ENCODE measurements at regions not wholly inside any gene's neighbourhood (a gene's known extent, or its start where the extent isn't known, plus 50 kb on each side); places are given as distances from the start of the nearest gene placed in this dataset.

GRCh38 chr16:85433477-85433876 lies 179.6 kb upstream of the GSE1 start:
- no peak for DNase-seq
- no peak overlapping the region for H2AK5ac ChIP-seq (ENCODE audit: low read length)
- no peak overlapping the region for H4K5ac ChIP-seq (ENCODE audit: low read length)
- no peak overlapping the region for H3K9ac ChIP-seq (ENCODE audit: low read length)
- H2BK15ac ChIP-seq (replicated peaks; ENCODE audit: low read depth), result no peak overlapping the region
- no peaks in the 10 kb centered on the region for H3K27me3 ChIP-seq (ENCODE audit: insufficient read depth, low read length, poor library complexity)
- peaks cover 8% of the 10 kb centered on the region for H3K4me1 ChIP-seq (ENCODE audit: control insufficient read depth, low read depth, low read length)
- no peak overlapping the region for H4K8ac ChIP-seq (ENCODE audit: low read depth, low read length)
- H3K79me1 ChIP-seq (ENCODE audit: low read length), result no peaks in the 10 kb centered on the region
- no peak overlapping the region for H2BK5ac ChIP-seq (ENCODE audit: low read length)
- H3K4me2 ChIP-seq (ENCODE audit: low read length), result no peak overlapping the region
- no peak overlapping the region for H2BK120ac ChIP-seq (ENCODE audit: low read depth, low read length)
- no peak overlapping the region for H3K4ac ChIP-seq (ENCODE audit: low read depth, low read length)
- H3K4me3 ChIP-seq (ENCODE audit: low read length), result no peak overlapping the region
- H3K27ac ChIP-seq (ENCODE audit: low read depth, low read length), result no peak overlapping the region
- no peak overlapping the region for H3K56ac ChIP-seq (ENCODE audit: low read length)
- H3K23ac ChIP-seq (ENCODE audit: low read length), result no peak overlapping the region
- H3K79me2 ChIP-seq (ENCODE audit: control insufficient read depth, insufficient read depth, low read length), result no peaks in the 10 kb centered on the region
- H3K36me3 ChIP-seq (ENCODE audit: control insufficient read depth, insufficient read depth, low read length), result no peaks in the 10 kb centered on the region
- no CpG with 5 or more reads among the region's 1 CpG for WGBS (ENCODE audit: extremely low coverage, insufficient coverage, low lambda C conversion rate)
- H3K18ac ChIP-seq (ENCODE audit: low read length), result no peak overlapping the region

- H3K18ac ChIP-seq (ENCODE audit: low read length), result no peak overlapping the region
- H3K27me3 ChIP-seq (ENCODE audit: insufficient read depth, low read length, poor library complexity), result no peaks in the 10 kb centered on the region
- H2BK120ac ChIP-seq (ENCODE audit: low read depth, low read length), result no peak overlapping the region
- peaks cover 1% of the 10 kb centered on the region for H3K36me3 ChIP-seq (ENCODE audit: control insufficient read depth, insufficient read depth, low read length)
- H3K56ac ChIP-seq (ENCODE audit: low read length), result no peak overlapping the region
- no peak overlapping the region for H3K4ac ChIP-seq (ENCODE audit: low read depth, low read length)
- no peak for DNase-seq
- no peak overlapping the region for H3K4me3 ChIP-seq (ENCODE audit: low read length)
- no peak overlapping the region for H2AK5ac ChIP-seq (ENCODE audit: low read length)
- H3K27ac ChIP-seq (ENCODE audit: low read depth, low read length), result no peak overlapping the region
- no peak overlapping the region for H2BK5ac ChIP-seq (ENCODE audit: low read length)
- H3K23ac ChIP-seq (ENCODE audit: low read length), result no peak overlapping the region
- H3K4me1 ChIP-seq (ENCODE audit: control insufficient read depth, low read depth, low read length), result peaks cover 8% of the 10 kb centered on the region
- H3K79me1 ChIP-seq (ENCODE audit: low read length), result no peaks in the 10 kb centered on the region
- WGBS (ENCODE audit: extremely low coverage, insufficient coverage, low lambda C conversion rate), result no CpG with 5 or more reads among the region's 8 CpGs
- no peak overlapping the region for H3K9ac ChIP-seq (ENCODE audit: low read length)
- no peak overlapping the region for H4K5ac ChIP-seq (ENCODE audit: low read length)
- H4K8ac ChIP-seq (ENCODE audit: low read depth, low read length), result no peak overlapping the region
- no peak overlapping the region for H2BK15ac ChIP-seq (replicated peaks; ENCODE audit: low read depth)
- no peak overlapping the region for H3K4me2 ChIP-seq (ENCODE audit: low read length)
- no peaks in the 10 kb centered on the region for H3K79me2 ChIP-seq (ENCODE audit: control insufficient read depth, insufficient read depth, low read length)
Observed at GRCh38 chr16:85435286-85435685, 177.8 kb upstream of the GSE1 start.

- WGBS (ENCODE audit: extremely low coverage, insufficient coverage, low lambda C conversion rate), result no CpG with 5 or more reads among the region's 7 CpGs
- Histone ChIP-seq H2AK5ac (ENCODE audit: low read length) (no peak overlapping the region), H3K27ac (ENCODE audit: low read depth, low read length) (no peak overlapping the region), H3K23ac (ENCODE audit: low read length) (no peak overlapping the region), H4K8ac (ENCODE audit: low read depth, low read length) (no peak overlapping the region), H2BK5ac (ENCODE audit: low read length) (no peak overlapping the region), H4K5ac (ENCODE audit: low read length) (no peak overlapping the region), H3K27me3 (ENCODE audit: insufficient read depth, low read length, poor library complexity) (no peaks in the 10 kb centered on the region), H3K4me3 (ENCODE audit: low read length) (no peak overlapping the region), H3K56ac (ENCODE audit: low read length) (no peak overlapping the region), H3K4me1 (ENCODE audit: control insufficient read depth, low read depth, low read length) (peaks cover 8% of the 10 kb centered on the region), H3K4me2 (ENCODE audit: low read length) (no peak overlapping the region), H3K36me3 (ENCODE audit: control insufficient read depth, insufficient read depth, low read length) (peaks cover 1% of the 10 kb centered on the region), H2BK120ac (ENCODE audit: low read depth, low read length) (no peak overlapping the region), H3K18ac (ENCODE audit: low read length) (no peak overlapping the region), H3K79me1 (ENCODE audit: low read length) (no peaks in the 10 kb centered on the region), H3K4ac (ENCODE audit: low read depth, low read length) (no peak overlapping the region), H2BK15ac (replicated peaks; ENCODE audit: low read depth) (no peak overlapping the region), H3K79me2 (ENCODE audit: control insufficient read depth, insufficient read depth, low read length) (no peaks in the 10 kb centered on the region), H3K9ac (ENCODE audit: low read length) (no peak overlapping the region)
- DNase-seq, result no peak
Observed at GRCh38 chr16:85435700-85436099, 177.4 kb upstream of the GSE1 start.

- WGBS (ENCODE audit: extremely low coverage, insufficient coverage, low lambda C conversion rate), result no CpG with 5 or more reads among the region's 9 CpGs
- Histone ChIP-seq H4K8ac (ENCODE audit: low read depth, low read length) (no peak overlapping the region), H3K4me3 (ENCODE audit: low read length) (no peak overlapping the region), H2BK120ac (ENCODE audit: low read depth, low read length) (no peak overlapping the region), H4K5ac (ENCODE audit: low read length) (no peak overlapping the region), H3K18ac (ENCODE audit: low read length) (peak overlapping the region; percentile 13), H2BK5ac (ENCODE audit: low read length) (no peak overlapping the region), H3K4me2 (ENCODE audit: low read length) (no peak overlapping the region), H3K27ac (ENCODE audit: low read depth, low read length) (no peak overlapping the region), H2BK15ac (replicated peaks; ENCODE audit: low read depth) (no peak overlapping the region), H3K56ac (ENCODE audit: low read length) (peak overlapping the region; percentile 49), H3K79me1 (ENCODE audit: low read length) (no peaks in the 10 kb centered on the region), H3K36me3 (ENCODE audit: control insufficient read depth, insufficient read depth, low read length) (peaks cover 1% of the 10 kb centered on the region), H3K79me2 (ENCODE audit: control insufficient read depth, insufficient read depth, low read length) (no peaks in the 10 kb centered on the region), H3K9ac (ENCODE audit: low read length) (peak overlapping the region; percentile 2), H3K27me3 (ENCODE audit: insufficient read depth, low read length, poor library complexity) (no peaks in the 10 kb centered on the region), H3K4me1 (ENCODE audit: control insufficient read depth, low read depth, low read length) (peaks cover 8% of the 10 kb centered on the region), H2AK5ac (ENCODE audit: low read length) (no peak overlapping the region), H3K23ac (ENCODE audit: low read length) (no peak overlapping the region), H3K4ac (ENCODE audit: low read depth, low read length) (peak overlapping the region; percentile 61)
- DNase-seq, result peak; percentile 28
Observed at GRCh38 chr16:85436207-85436606, 176.9 kb upstream of the GSE1 start.

GRCh38 chr16:85436636-85437165 lies 176.4 kb upstream of the GSE1 start:
- Histone ChIP-seq H3K9ac (ENCODE audit: low read length) (peak overlapping the region; percentile 22), H2BK120ac (ENCODE audit: low read depth, low read length) (no peak overlapping the region), H3K18ac (ENCODE audit: low read length) (peak overlapping the region; percentile 52), H3K27me3 (ENCODE audit: insufficient read depth, low read length, poor library complexity) (no peaks in the 10 kb centered on the region), H3K4me3 (ENCODE audit: low read length) (no peak overlapping the region), H3K79me2 (ENCODE audit: control insufficient read depth, insufficient read depth, low read length) (no peaks in the 10 kb centered on the region), H4K5ac (ENCODE audit: low read length) (no peak overlapping the region), H3K23ac (ENCODE audit: low read length) (no peak overlapping the region), H3K27ac (ENCODE audit: low read depth, low read length) (no peak overlapping the region), H2BK5ac (ENCODE audit: low read length) (no peak overlapping the region), H3K4me1 (ENCODE audit: control insufficient read depth, low read depth, low read length) (peaks cover 8% of the 10 kb centered on the region), H2AK5ac (ENCODE audit: low read length) (no peak overlapping the region), H3K56ac (ENCODE audit: low read length) (peak overlapping the region; percentile 72), H3K4me2 (ENCODE audit: low read length) (peak overlapping the region; percentile 16), H2BK15ac (replicated peaks; ENCODE audit: low read depth) (no peak overlapping the region), H3K4ac (ENCODE audit: low read depth, low read length) (peak overlapping the region; percentile 61), H3K36me3 (ENCODE audit: control insufficient read depth, insufficient read depth, low read length) (peaks cover 1% of the 10 kb centered on the region), H4K8ac (ENCODE audit: low read depth, low read length) (no peak overlapping the region), H3K79me1 (ENCODE audit: low read length) (no peaks in the 10 kb centered on the region)
- no CpG with 5 or more reads among the region's 35 CpGs for WGBS (ENCODE audit: extremely low coverage, insufficient coverage, low lambda C conversion rate)
- peak; percentile 74 for DNase-seq

All from mesendoderm (in vitro differentiated cells).